COLO829 (cell line): ENCODE measurements at regions not wholly inside any gene's neighbourhood (a gene's known extent, or its start where the extent isn't known, plus 50 kb on each side); places are given as distances from the start of the nearest gene placed in this dataset.

Experiments
- DNase-seq: peaks from one replicate; pipeline ENCODE4 v3.0.0; 2012; ENCODE audit warnings: low spot score

GRCh38 chr9:129343424-129344375 lies 165.6 kb upstream of the IER5L start:
- no peak for DNase-seq

DNA sequence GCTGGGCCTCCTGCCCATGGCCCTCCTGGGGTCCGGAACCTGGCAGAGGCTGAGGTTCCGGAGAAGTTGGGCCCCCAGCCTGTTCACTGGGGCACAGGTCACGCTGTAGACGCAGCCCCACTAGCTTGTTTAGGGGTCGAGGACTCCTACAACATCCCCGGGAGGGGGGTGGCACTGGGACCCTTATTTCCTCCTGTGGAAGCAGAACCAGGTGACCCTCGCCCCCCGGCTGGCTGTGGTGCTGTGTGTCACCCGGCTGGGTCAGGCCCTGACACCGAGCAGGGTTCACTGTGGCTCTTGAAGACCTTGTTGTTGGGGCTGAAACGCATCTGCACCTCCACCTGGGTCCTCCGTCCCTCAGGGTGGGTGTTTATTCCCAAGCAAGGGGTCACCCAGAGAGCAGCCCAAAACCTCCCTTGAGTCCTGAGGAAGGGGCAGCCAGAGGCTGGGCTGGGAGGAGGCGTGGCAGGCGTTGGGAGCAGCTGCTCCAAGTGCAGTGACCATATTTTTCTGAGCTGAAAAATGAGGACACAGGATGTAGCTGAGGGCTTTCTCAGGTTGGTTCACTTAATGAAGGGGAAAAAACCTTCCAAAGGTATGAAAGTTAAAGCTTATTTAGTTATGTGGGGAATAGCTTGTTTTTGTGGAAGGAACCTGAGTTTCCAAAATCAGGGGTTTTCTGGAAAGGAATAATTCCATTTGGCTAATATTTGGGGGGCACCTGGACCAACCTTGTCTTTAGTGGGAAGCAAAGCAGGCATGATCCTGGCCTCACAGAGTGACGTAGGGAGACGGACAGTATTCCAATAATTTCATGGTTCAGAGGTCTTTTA lies 164.7 kb upstream of the IER5L start:
- DNase-seq: no peak

DNA sequence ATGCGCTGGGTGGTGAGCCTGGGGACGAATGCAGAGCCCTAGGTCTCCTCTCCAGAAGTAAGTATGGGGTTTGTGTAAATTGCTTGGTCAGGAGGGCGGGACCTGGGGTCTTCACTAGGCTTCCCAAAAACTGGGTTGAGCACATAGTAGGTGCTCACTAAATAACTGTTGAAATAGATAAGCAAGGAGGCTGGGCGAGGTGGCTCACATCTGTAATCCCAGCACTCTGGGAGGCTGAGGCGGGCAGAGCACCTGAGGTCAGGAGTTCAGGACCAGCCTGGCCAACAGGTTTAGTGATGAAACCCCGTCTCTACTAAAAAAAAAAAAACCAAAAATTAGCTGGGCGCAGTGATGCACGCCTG lies 163.9 kb upstream of the IER5L start:
- DNase-seq: no peak

GRCh38 chr9:129341171-129341986 lies 163.3 kb upstream of the IER5L start:
- no peak for DNase-seq

- DNase-seq: no peak
Observed at GRCh38 chr9:129340427-129341170, 162.5 kb upstream of the IER5L start.

DNA sequence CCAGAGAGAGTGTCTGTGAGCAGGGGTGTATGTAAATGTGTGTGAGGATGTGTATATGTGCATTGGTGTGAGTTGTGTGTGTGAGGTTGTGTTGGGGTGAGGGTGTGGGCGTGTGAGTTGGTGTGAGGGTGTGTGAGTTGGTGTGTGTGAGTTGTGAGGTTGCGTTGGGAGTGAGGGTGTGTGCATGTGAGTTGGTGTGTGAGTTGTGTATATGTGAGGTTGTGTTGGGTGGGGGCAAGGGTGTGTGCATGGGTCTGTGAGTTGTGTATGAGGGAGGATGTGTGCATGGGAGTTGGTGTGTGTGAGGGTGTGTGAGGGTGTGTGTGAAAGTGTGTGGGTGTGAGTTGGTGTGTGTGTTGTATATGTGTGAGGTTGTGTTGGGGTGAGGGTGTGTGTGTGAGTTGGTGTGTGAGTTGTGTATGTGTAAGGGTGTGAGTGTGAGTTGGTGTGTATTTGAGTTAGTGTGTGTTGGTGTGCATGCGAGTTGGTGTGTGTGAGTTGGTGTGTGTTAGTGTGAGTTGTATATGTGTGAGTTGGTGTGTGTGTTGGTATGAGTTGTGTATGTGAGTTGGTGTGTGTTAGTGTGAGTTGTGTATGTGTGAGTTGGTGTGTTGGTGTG lies 161.6 kb upstream of the IER5L start:
- no peak for DNase-seq

GRCh38 chr9:129338724-129339430 lies 160.8 kb upstream of the IER5L start:
- DNase-seq: no peak

GRCh38 chr9:129337336-129338140 lies 159.5 kb upstream of the IER5L start:
- no peak for DNase-seq

- no peak for DNase-seq
Observed at GRCh38 chr9:129336601-129337331, 158.7 kb upstream of the IER5L start.

DNA sequence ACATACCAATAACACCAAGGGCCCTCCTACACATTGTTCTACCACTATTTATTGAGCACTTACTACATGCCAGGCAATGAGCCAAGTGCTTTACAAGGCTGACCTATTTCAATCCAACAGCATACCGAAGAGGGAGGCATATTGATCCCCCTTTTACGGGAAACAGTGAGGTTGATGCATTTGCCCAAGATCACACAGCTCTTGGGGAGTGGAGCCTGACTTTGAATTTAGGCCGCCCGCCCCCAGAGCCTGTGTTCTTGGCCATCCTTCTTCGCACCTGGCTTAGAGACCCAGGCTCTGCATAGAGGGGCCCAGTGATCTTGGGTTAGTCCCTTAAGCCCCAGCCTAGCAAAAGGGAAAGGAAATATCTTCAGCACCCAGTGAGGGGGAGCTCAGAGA lies 158.1 kb upstream of the IER5L start:
- no peak for DNase-seq

DNA sequence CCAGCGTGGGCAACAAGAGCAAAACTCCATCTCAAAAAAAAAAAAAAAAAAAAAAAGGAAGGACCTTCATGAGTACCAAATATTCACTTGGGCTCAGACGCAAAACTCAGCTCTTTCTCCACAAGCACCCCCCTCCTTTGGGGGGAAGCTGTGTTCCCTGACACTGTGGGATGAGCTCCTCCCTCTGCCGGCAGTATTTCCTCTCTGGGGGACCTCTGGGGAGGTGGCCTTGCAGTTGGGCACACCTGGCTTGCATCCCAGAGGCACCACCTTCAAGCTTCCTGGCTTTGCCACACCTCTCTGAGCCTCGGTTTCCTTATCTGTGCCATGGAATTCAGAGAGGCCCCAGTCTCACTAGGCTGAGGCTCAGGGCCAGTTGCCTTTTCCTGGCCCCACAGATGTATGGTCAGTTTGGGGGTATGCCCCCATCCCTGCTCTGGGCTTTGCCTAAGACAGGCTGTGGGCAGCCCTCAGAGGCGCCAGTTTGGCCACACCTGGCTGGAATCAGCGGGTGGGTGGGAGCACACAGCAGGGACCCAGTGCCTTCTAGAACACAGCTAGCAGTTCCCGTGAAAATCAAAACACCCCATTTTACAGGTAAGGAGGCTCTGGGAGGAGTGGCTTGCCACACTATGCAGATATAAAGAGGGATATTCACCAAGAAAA lies 157.5 kb upstream of the IER5L start:
- DNase-seq: no peak

- DNase-seq: peak; percentile 83
Observed at GRCh38 chr9:129334105-129334935, 156.3 kb upstream of the IER5L start.

DNA sequence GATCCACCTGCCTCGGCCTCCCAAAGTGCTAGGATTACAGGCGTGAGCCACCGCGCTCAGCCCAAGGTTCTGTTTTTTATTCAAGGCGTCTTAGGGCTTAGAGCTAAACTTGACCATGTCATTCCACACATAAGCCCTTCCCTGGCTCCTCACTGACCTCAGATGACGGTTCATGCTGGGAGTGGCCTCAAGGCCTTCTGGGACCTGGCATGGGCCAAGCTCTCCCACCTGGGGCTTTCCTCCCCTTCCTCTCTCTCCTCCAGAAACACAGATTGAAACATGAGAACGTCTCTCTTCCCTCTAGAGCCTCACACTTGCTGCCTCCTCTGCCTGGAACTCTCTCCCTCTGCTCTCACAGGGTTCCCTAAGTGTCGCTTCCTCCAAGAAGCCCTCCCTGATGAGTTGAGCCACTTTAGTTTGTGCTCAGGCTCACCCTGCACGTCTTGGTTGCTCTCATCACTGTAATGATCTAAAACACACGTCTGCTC lies 155.6 kb upstream of the IER5L start:
- no peak for DNase-seq

DNA sequence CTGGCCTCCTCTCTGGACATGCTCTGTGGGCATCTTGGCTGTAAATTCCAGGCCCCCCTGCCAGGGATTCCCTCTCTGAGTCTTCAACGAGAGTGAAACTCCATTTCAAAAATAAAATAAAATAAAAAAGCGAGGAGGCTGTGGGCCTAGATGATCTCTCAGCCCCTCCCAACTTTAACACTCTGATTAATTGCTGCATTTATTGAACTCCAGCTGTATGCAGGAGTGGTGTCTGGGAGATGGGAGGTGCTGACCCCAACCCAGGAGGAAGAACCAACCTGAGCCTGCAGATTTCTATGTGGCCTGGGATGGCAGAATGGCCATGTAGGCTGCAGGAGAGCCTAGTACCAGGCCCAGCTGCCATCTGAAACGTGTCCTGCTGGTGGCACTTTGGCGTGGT lies 154.5 kb upstream of the IER5L start:
- DNase-seq: no peak

DNA sequence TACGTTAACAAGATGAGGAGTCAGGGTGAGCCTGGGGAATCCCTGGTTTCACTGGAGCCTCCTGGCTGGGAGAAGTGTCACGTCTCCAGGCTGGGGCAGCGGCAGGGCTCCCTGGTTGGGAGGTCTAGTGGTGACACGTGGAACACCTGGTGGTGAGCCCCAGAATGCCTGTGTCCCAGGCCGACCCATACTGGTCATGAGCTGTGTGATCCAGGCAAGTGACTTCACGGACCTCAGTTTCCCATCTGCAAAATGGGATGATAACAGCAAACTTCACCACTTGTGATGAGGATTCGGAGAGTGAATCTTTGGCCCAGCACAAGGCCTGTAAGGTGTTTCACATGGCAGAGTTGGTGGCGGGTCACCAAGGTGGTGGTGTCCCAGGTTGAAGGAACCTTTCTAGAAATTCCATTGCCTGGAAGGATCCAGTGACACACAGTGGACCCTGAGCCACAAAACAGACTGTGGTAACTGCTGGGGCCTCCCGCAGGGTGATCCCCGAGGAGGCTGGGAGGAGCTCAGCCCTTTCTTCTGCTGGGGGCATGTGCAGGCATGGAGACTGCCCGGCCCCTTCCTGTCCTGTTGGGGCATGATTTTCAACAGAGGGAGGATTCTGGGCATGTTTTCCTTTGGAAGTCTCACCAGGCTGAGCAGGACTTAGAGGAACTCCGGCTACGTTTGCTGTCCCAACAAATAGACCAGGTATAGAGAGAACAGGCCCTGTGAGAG lies 153.9 kb upstream of the IER5L start:
- DNase-seq: no peak

- no peak for DNase-seq
Observed at GRCh38 chr9:129331493-129331765, 153.4 kb upstream of the IER5L start.
